H1 (cell line): ENCODE measurements at regions not wholly inside any gene's neighbourhood (a gene's known extent, or its start where the extent isn't known, plus 50 kb on each side); places are given as distances from the start of the nearest gene placed in this dataset.

ENCODE experiments used
- CBX8 ChIP-seq: fragments of 300-800, 300-1000 bp; sonication (generic); IDR thresholded peaks from 2 replicates; pipeline ENCODE4 v1.7.1; 2016; ENCODE audit warnings: low read depth, low read length, borderline replicate concordance
- CTCF ChIP-seq, 3 experiments: IDR thresholded peaks; 1 replicate in 2 of 3; 2 replicates in 1 of 3; pipeline versions ENCODE4 v1.5.1 to v1.6.1; 2011; ENCODE audit warnings: low read length in 3 of 3, mild to moderate bottlenecking in 3 of 3, inconsistent platforms in 2 of 3, low read depth in 1 of 3, moderate library complexity in 1 of 3; ENCODE audit not compliant: insufficient read depth in 1 of 3; ENCODE audit errors: control extremely low read depth in 1 of 3
- MAFK ChIP-seq: IDR thresholded peaks from 2 replicates; pipeline ENCODE4 v1.6.1; 2012; ENCODE audit warnings: low read depth, mild to moderate bottlenecking, improper control_type of control experiment, low read length
- RNF2 ChIP-seq: fragments of 200-900, 300-1000 bp; sonication (generic); IDR thresholded peaks from 2 replicates; pipeline ENCODE4 v1.7.1; 2016; ENCODE audit warnings: borderline replicate concordance, low read depth, mild to moderate bottlenecking, antibody characterized with exemption, low read length; ENCODE audit not compliant: poor library complexity, severe bottlenecking; ENCODE audit errors: missing control alignments
- SP4 ChIP-seq: IDR thresholded peaks from 2 replicates; pipeline ENCODE4 v1.6.1; 2012; ENCODE audit warnings: low read length, inconsistent platforms
- USF2 ChIP-seq: IDR thresholded peaks from 2 replicates; pipeline ENCODE4 v1.6.1; 2011; ENCODE audit warnings: low read length, improper control_type of control experiment

GRCh38 chr7:16356301-16356958 lies 64.9 kb downstream of the CRPPA start (continued):
- TF ChIP-seq USF2 (no peak), MAFK (no peak), SP4 (no peak), RNF2 (no peak), CBX8 (no peak), CTCF (IDR thresholded peaks at IDR 0.05; ENCODE audit: control extremely low read depth in 1 of 3, insufficient read depth in 1 of 3, low read depth in 1 of 3, low read length in 3 of 3) (no peak)
